ENCODE measurements at regions not wholly inside any gene's neighbourhood (a gene's known extent, or its start where the extent isn't known, plus 50 kb on each side); places are given as distances from the start of the nearest gene placed in this dataset.

- no peak for DNase-seq
Observed at GRCh38 chr10:110414548-110415309, 83.0 kb upstream of the DUSP5 start.

- no peak for DNase-seq
Observed at GRCh38 chr10:110415809-110416208, 81.9 kb upstream of the DUSP5 start.

- no peak for DNase-seq
Observed at GRCh38 chr10:110416776-110417711, 80.7 kb upstream of the DUSP5 start.

GRCh38 chr10:110418218-110418617 is 79.5 kb upstream of the DUSP5 start:
- DNase-seq, result no peak

GRCh38 chr10:110419265-110419664 is 78.4 kb upstream of the DUSP5 start:
- no peak for DNase-seq

GRCh38 chr10:110420401-110421193 is 77.1 kb upstream of the DUSP5 start:
- DNase-seq, result no peak

GRCh38 chr10:110421512-110422138 is 76.1 kb upstream of the DUSP5 start:
- no peak for DNase-seq

- no peak for DNase-seq
Observed at GRCh38 chr10:110422548-110422947, 75.2 kb upstream of the DUSP5 start.

- DNase-seq, result no peak
Observed at GRCh38 chr10:110423650-110424049, 74.1 kb upstream of the DUSP5 start.

GRCh38 chr10:110425684-110426293 is 71.9 kb upstream of the DUSP5 start:
- DNase-seq, result no peak

- no peak for DNase-seq
Observed at GRCh38 chr10:110426294-110427181, 71.2 kb upstream of the DUSP5 start.

GRCh38 chr10:110429301-110429700 is 68.4 kb upstream of the DUSP5 start:
- DNase-seq, result no peak

- no peak for DNase-seq
Observed at GRCh38 chr10:110430340-110431273, 67.1 kb upstream of the DUSP5 start.

- no peak for DNase-seq
Observed at GRCh38 chr10:110431659-110432058, 66.0 kb upstream of the DUSP5 start.

GRCh38 chr10:110432084-110432483 is 65.6 kb upstream of the DUSP5 start:
- DNase-seq, result no peak

GRCh38 chr10:110432814-110433565 is 64.7 kb upstream of the DUSP5 start:
- DNase-seq, result no peak

GRCh38 chr10:110433740-110434139 is 64.0 kb upstream of the DUSP5 start:
- no peak for DNase-seq

GRCh38 chr10:110434489-110435096 is 63.1 kb upstream of the DUSP5 start:
- DNase-seq, result no peak
